SK-N-SH (cell line): ENCODE measurements at regions not wholly inside any gene's neighbourhood (a gene's known extent, or its start where the extent isn't known, plus 50 kb on each side); places are given as distances from the start of the nearest gene placed in this dataset.

Source experiments
- CTCF ChIP-seq: fragments of 200-600 bp; sonication (generic); IDR thresholded peaks from 2 replicates; pipeline ENCODE4 v1.6.1; 2017; ENCODE audit warnings: antibody characterized with exemption, mild to moderate bottlenecking, moderate library complexity
- MXI1 ChIP-seq: IDR thresholded peaks from 2 replicates; pipeline ENCODE4 v1.6.1; 2012; ENCODE audit warnings: mild to moderate bottlenecking, low read depth, low read length, improper control_type of control experiment
- POLR2AphosphoS5 ChIP-seq: IDR thresholded peaks from 2 replicates; pipeline ENCODE4 v1.6.1; 2012; ENCODE audit warnings: low read depth, low read length
- REST ChIP-seq: IDR thresholded peaks from 2 replicates; pipeline ENCODE4 v1.6.1; 2012; ENCODE audit warnings: mild to moderate bottlenecking, low read depth, low read length, moderate library complexity

GRCh38 chr3:145368748-145369147, 792.2 kb downstream of the PLOD2 start:
- TF ChIP-seq CTCF: no peak
- no peak for TF ChIP-seq REST
- TF ChIP-seq POLR2AphosphoS5: no peak
- TF ChIP-seq MXI1: no peak
